Activated CD4-positive, alpha-beta T cell treated with anti-CD3 and anti-CD28 coated beads, Interleukin-10, Interleukin-2, amounts not matched to agents 100 ng/mL and 50 ng/mL, durations not matched to agents 16 hours and 8 hours (primary cell): ENCODE measurements at regions not wholly inside any gene's neighbourhood (a gene's known extent, or its start where the extent isn't known, plus 50 kb on each side); places are given as distances from the start of the nearest gene placed in this dataset.

Source experiments
- DNase-seq: peaks from one replicate; pipeline ENCODE4 v3.0.0-alpha.2; 2020

GRCh38 chr21:39124681-39125251 is 58.5 kb downstream of the PSMG1 start:
- no peak for DNase-seq

- DNase-seq, result no peak
Measured at GRCh38 chr21:39123375-39123774, 59.9 kb downstream of the PSMG1 start.

GRCh38 chr21:39121600-39122355 is 61.5 kb downstream of the PSMG1 start:
- DNase-seq, result peak; percentile 23

GRCh38 chr21:39120876-39121599 is 62.2 kb downstream of the PSMG1 start:
- DNase-seq, result no peak

- DNase-seq, result no peak
Measured at GRCh38 chr21:39119891-39120290, 63.4 kb downstream of the PSMG1 start.

- no peak for DNase-seq
Measured at GRCh38 chr21:39118604-39119215, 64.5 kb downstream of the PSMG1 start.

- no peak for DNase-seq
Measured at GRCh38 chr21:39118061-39118460, 65.2 kb downstream of the PSMG1 start.

GRCh38 chr21:39117440-39117970 is 65.7 kb downstream of the PSMG1 start:
- no peak for DNase-seq

- no peak for DNase-seq
Measured at GRCh38 chr21:39116761-39117439, 66.4 kb downstream of the PSMG1 start.

GRCh38 chr21:39115576-39116235 is 67.5 kb downstream of the PSMG1 start:
- DNase-seq, result no peak

GRCh38 chr21:39114871-39115575 is 68.2 kb downstream of the PSMG1 start:
- DNase-seq, result no peak

- DNase-seq, result no peak
Measured at GRCh38 chr21:39111931-39112550, 71.2 kb downstream of the PSMG1 start.

GRCh38 chr21:39110431-39110830 is 72.8 kb downstream of the PSMG1 start:
- DNase-seq, result no peak

- DNase-seq, result no peak
Measured at GRCh38 chr21:39109596-39110210, 73.5 kb downstream of the PSMG1 start.

GRCh38 chr21:39109163-39109530 is 74.1 kb downstream of the PSMG1 start:
- DNase-seq, result no peak

- no peak for DNase-seq
Measured at GRCh38 chr21:39108291-39109162, 74.7 kb downstream of the PSMG1 start.

GRCh38 chr21:39107739-39108138 is 75.5 kb downstream of the PSMG1 start:
- no peak for DNase-seq

- DNase-seq, result no peak
Measured at GRCh38 chr21:39106881-39107462, 76.3 kb downstream of the PSMG1 start.

- DNase-seq, result no peak
Measured at GRCh38 chr21:39105836-39106235, 77.4 kb downstream of the PSMG1 start.
